Astrocyte of the cerebellum (primary cell): ENCODE measurements at regions not wholly inside any gene's neighbourhood (a gene's known extent, or its start where the extent isn't known, plus 50 kb on each side); places are given as distances from the start of the nearest gene placed in this dataset.

Experiments used
- DNase-seq: peaks from one replicate; pipeline ENCODE4 v3.0.0-alpha.2; 2011; ENCODE audit warnings: low read depth
- H3K4me3 ChIP-seq: 2 replicates; pipeline ENCODE4 v1.5.1; 2011; ENCODE audit warnings: mild to moderate bottlenecking, low read depth, low read length, moderate library complexity
- CTCF ChIP-seq: IDR thresholded peaks from 2 replicates; pipeline ENCODE4 v1.5.1; 2012; ENCODE audit warnings: low read length, low read depth, moderate library complexity, mild to moderate bottlenecking; ENCODE audit errors: missing control alignments
- in situ Hi-C: cut with HindIII; loops from 2 replicates; pipeline ENCODE4 v1.10.0; 2017; ENCODE audit warnings: low sequenced_read_pairs

GRCh38 chr1:182183606-182184005, 122.1 kb upstream of the ZNF648 start:
- no peak for TF ChIP-seq CTCF
- DNase-seq = no peak
- in situ Hi-C loops = no loop called here
- H3K4me3 ChIP-seq = no peak overlapping the region

GRCh38 chr1:182182311-182182710, 120.8 kb upstream of the ZNF648 start:
- TF ChIP-seq CTCF = no peak
- in situ Hi-C loops = no loop called here
- DNase-seq = no peak
- H3K4me3 ChIP-seq = no peak overlapping the region

DNA sequence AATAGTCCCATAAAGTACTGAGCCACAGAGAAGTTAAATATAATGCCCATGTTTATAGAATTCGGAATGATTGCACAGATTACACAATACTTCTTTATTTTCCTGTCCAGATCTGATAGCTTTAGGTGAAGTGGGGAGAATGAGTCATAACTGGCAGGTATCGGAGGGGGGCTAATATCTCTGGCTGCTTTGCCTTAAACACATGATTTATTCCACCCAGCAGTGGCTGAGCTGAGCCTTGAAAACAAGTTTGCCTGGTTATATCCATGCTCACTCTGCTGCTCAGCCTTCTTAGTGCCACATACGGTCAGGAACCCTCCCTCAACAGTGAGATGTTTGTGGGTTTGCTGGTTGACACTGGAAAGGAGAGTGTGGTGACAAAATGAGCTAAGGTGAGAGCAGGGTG, 119.7 kb upstream of the ZNF648 start:
- in situ Hi-C loops = no loop called here
- no peak overlapping the region for H3K4me3 ChIP-seq
- DNase-seq = no peak
- TF ChIP-seq CTCF = no peak

DNA sequence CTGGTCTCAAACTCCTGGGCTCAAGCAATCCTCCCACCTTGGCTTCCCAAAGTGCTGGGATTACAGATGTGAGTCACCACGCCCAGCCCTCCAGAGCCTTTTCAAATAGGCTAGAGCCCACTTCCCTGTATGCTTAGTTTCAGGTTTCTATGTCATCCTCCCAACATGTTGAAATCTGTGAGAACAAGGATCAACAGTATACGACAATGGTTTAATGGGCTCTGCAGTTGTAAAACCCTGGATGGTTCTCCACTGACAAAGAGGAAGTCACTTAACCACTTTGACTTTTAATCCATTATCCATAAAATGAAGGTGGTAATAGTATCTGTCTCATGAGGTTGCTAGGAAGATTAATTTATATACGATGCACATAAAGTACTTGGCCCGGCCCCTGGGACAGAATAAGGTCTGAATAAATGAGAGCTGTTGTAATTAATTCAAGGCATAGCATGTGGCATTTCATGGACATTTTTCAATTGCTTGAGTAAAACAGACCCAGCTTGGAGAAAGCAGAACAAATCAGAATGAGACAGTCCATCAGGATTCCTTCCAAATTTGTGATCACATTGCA, 113.9 kb upstream of the ZNF648 start:
- in situ Hi-C loops = no loop called here
- H3K4me3 ChIP-seq = no peak overlapping the region
- no peak for TF ChIP-seq CTCF
- DNase-seq = no peak

DNA sequence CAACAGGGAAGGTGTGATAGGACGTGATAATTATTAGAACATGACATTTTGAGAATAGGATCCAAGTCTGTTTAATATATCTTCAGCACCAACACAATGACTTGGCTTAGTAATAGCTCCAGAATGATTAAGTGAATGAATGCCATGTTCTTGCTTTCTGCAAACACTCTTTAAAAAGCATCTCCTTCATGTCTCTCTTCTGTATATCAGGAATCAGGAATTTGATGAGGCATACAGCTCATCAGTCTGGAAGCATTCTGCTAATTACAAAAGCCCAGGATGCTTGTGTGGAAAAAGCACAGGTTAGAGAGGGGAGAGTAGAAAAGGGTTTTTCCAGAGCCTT, 113.0 kb upstream of the ZNF648 start:
- DNase-seq = no peak
- in situ Hi-C loops = no loop called here
- H3K4me3 ChIP-seq = no peak overlapping the region
- no peak for TF ChIP-seq CTCF

- no peak for TF ChIP-seq CTCF
- in situ Hi-C loops = no loop called here
- H3K4me3 ChIP-seq = no peak overlapping the region
- DNase-seq = no peak
Measured at GRCh38 chr1:182173808-182174512, 112.4 kb upstream of the ZNF648 start.
